ENCODE measurements at regions not wholly inside any gene's neighbourhood (a gene's known extent, or its start where the extent isn't known, plus 50 kb on each side); places are given as distances from the start of the nearest gene placed in this dataset.

DNA sequence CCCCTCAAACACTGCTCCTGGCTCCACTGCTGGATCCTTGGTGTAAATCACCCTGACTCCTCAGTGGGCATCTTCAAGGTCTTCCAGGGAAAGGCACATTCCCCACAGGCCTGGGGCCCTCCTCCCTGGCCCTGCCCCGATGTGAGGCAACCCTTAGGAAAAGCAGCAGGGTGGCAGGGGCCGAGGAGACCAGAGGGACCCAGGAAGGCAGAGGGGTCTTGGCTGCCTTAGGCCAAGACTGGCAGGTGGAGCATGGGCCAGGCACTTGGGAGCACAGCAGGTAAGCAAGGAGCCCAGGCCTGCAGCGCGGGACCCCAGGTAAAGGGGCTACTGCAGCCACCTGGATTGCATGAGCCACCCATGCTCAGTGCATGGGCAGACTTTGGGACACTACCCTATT is 96.9 kb downstream of the GYPC start:
- Histone ChIP-seq H3K27ac (replicated peaks) (no peak overlapping the region), H3K36me3 (no peaks in the 10 kb centered on the region), H3K9me3 (replicated peaks) (peaks cover 10% of the 10 kb centered on the region), H3K27me3 (ENCODE audit: low read depth) (no peaks in the 10 kb centered on the region), H3K4me3 (no peak overlapping the region), H3K4me1 (no peaks in the 10 kb centered on the region)
- TF ChIP-seq, protein P1, sequence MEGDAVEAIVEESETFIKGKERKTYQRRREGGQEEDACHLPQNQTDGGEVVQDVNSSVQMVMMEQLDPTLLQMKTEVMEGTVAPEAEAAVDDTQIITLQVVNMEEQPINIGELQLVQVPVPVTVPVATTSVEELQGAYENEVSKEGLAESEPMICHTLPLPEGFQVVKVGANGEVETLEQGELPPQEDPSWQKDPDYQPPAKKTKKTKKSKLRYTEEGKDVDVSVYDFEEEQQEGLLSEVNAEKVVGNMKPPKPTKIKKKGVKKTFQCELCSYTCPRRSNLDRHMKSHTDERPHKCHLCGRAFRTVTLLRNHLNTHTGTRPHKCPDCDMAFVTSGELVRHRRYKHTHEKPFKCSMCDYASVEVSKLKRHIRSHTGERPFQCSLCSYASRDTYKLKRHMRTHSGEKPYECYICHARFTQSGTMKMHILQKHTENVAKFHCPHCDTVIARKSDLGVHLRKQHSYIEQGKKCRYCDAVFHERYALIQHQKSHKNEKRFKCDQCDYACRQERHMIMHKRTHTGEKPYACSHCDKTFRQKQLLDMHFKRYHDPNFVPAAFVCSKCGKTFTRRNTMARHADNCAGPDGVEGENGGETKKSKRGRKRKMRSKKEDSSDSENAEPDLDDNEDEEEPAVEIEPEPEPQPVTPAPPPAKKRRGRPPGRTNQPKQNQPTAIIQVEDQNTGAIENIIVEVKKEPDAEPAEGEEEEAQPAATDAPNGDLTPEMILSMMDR (IDR thresholded peaks at IDR 0.05; ENCODE audit: borderline replicate concordance) = no peak
- DNase-seq = no peak
- intact Hi-C loops (cut with micrococcal nuclease) = no loop called here

DNA sequence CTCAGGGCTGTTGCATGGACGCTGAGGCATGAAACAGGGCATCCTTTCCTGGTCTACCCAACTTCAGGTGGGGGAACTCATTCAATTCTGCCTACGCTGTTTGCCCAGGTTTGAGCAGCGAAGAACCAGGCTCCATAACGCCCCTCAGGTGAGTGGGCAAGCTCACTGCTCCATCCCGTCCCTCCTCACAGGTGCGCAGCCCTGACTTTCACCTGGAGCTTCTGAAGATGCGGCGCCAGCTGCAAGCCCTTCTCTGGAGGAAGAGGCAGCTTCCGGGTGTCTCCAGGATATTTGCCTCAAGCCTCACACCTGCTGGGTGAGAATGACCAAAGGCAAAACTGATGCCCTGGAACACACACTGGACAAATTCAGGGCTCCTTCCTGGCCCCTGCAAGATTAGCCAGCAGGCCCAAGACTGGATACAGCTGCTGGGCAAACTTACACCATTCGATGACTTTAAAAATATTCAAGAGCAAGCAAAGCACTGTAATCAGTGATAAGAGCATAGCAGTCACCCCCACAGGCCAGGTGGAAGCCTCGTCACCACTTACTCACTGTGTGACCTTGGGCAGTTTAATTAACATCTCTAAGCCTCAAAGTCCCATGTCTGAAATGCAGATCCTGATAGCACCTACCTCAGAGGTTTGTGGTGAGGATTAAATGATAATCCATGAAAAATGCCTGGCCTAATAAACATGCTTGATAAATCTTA is 97.7 kb downstream of the GYPC start:
- no peaks in the 10 kb centered on the region for H3K4me1 ChIP-seq
- DNase-seq = no peak
- peaks cover 10% of the 10 kb centered on the region for H3K9me3 ChIP-seq (replicated peaks)
- TF ChIP-seq, protein P1 (IDR thresholded peaks at IDR 0.05; ENCODE audit: borderline replicate concordance) = no peak
- intact Hi-C loops (cut with micrococcal nuclease) = no loop called here
- H3K27ac ChIP-seq (replicated peaks) = no peak overlapping the region
- no peaks in the 10 kb centered on the region for H3K27me3 ChIP-seq (ENCODE audit: low read depth)
- no peaks in the 10 kb centered on the region for H3K36me3 ChIP-seq
- no peak overlapping the region for H3K4me3 ChIP-seq

DNA sequence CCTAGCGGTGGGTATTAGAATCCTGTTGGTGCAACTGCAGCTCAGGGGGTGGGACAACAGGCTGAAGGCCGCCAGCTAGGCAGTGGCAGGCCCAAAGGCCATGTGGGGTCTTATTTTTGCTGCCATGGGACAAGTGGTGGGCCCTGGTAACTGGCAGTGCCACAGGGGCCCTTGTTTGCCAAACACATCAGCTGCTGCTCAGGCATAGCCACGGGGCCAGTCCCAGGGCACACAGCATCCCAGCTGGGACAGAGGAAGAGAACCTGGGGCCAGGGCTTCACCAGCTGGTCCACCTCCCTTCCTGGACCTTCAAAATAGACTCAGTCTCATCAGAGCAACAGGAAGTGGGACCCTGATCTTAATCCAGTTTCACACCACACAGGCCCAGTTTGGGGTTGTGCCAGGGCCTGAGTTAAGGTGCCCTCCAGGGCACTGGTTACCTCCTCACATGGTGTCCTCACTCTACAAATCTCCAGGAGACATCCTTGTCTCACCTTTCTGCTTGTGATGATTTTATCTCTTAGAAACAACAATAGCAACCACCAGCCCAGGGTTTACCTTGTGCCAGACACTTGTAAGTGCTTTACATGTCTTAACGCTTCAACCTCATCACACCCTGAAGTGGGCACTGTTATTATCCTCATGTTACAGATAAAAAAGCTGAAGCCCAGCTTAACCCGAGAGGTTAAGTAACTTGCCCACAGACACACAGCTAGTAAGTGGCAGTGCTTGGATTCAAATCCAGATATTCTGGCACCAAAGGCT is 98.5 kb downstream of the GYPC start:
- peaks cover 10% of the 10 kb centered on the region for H3K9me3 ChIP-seq (replicated peaks)
- no peaks in the 10 kb centered on the region for H3K27me3 ChIP-seq (ENCODE audit: low read depth)
- DNase-seq = no peak
- TF ChIP-seq, protein P1 (IDR thresholded peaks at IDR 0.05; ENCODE audit: borderline replicate concordance) = no peak
- H3K27ac ChIP-seq (replicated peaks) = no peak overlapping the region
- no peaks in the 10 kb centered on the region for H3K4me1 ChIP-seq
- no peaks in the 10 kb centered on the region for H3K36me3 ChIP-seq
- intact Hi-C loops (cut with micrococcal nuclease) = no loop called here
- H3K4me3 ChIP-seq = no peak overlapping the region

DNA sequence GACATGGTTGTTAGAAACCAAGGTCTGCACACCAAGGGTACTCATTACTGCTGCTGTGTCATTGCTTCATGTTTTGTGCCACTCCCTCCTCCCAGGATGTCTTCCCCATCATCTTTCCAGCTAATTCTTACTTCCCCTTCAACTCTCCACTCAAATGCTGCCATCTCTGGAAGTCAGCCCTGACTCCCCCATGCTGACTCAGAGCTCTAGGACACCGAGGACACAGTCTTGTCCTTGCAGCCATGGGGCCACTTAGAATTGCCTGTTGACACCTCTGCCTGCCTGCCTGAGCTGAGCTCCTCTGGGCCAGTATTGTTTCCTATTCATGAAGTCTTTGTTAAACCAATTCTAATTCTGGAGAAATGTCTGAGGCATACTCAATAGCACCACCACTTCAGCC is 100.2 kb downstream of the GYPC start:
- DNase-seq = no peak
- no peaks in the 10 kb centered on the region for H3K27me3 ChIP-seq (ENCODE audit: low read depth)

DNA sequence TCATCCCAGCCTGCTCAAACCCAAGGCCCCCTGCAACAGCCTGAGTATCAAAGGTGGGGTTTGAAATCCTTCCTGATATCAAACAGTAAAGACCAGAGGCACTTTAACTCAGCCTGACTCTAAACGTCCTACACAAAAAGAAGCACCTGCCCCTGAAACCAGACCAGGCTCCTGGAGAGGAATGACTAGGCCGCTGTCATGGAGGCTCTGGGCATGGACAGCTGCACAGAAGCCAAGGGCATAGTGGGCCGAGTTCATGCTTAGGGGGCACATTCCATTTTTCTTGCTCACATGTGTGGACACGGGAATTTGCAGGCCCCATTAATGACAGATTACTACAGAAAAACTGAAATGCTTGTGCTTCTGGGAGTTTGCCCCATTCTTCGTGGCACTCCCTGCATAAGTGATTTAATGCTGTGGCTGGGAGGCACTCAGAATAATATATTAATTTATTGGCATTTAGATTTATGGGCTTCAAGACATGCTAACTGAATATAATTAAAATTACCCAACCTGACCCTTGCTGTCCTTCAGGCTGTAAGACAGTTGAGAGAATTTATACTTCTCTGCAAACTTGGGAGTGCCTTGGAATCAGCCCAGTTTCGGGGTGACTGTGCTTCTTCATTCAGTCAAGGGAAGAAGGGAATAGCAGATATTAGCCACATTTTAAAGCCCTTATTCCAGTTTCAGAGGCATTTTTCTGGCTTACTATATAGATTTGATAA is 105.5 kb downstream of the GYPC start:
- H3K36me3 ChIP-seq = no peaks in the 10 kb centered on the region
- no peaks in the 10 kb centered on the region for H3K4me1 ChIP-seq
- TF ChIP-seq, protein P1 (IDR thresholded peaks at IDR 0.05; ENCODE audit: borderline replicate concordance) = no peak
- H3K27ac ChIP-seq (replicated peaks) = no peak overlapping the region
- no peak overlapping the region for H3K4me3 ChIP-seq
- peaks cover under 1% of the 10 kb centered on the region for H3K9me3 ChIP-seq (replicated peaks)
- no peak for DNase-seq
- no peaks in the 10 kb centered on the region for H3K27me3 ChIP-seq (ENCODE audit: low read depth)
- intact Hi-C loops (cut with micrococcal nuclease) = no loop called here

More for the DNA sequence above, 100.2 kb downstream of the GYPC start:
- no peak overlapping the region for H3K4me3 ChIP-seq
- no peak overlapping the region for H3K27ac ChIP-seq (replicated peaks)
- intact Hi-C loops (cut with micrococcal nuclease) = no loop called here
- H3K9me3 ChIP-seq (replicated peaks) = peaks cover 10% of the 10 kb centered on the region
- no peaks in the 10 kb centered on the region for H3K4me1 ChIP-seq
- TF ChIP-seq, protein P1 (IDR thresholded peaks at IDR 0.05; ENCODE audit: borderline replicate concordance) = no peak
- H3K36me3 ChIP-seq = no peaks in the 10 kb centered on the region
